B cell (primary cell): ENCODE measurements at regions not wholly inside any gene's neighbourhood (a gene's known extent, or its start where the extent isn't known, plus 50 kb on each side); places are given as distances from the start of the nearest gene placed in this dataset.

Source experiments
- EZH2 ChIP-seq: IDR thresholded peaks from 2 replicates; pipeline ENCODE4 v1.6.1; 2012; ENCODE audit warnings: borderline replicate concordance, low read depth, mild to moderate bottlenecking, moderate library complexity, low read length; ENCODE audit not compliant: insufficient read depth, poor library complexity, severe bottlenecking
- TF ChIP-seq, protein P1 (sequence below): fragments of 200-600 bp; IDR thresholded peaks from one replicate; pipeline ENCODE4 v1.8.0; 2022; ENCODE audit warnings: antibody characterized with exemption, mild to moderate bottlenecking

GRCh38 chr13:107203146-107203847, 635.4 kb upstream of the ARGLU1 start:
- TF ChIP-seq, protein P1, sequence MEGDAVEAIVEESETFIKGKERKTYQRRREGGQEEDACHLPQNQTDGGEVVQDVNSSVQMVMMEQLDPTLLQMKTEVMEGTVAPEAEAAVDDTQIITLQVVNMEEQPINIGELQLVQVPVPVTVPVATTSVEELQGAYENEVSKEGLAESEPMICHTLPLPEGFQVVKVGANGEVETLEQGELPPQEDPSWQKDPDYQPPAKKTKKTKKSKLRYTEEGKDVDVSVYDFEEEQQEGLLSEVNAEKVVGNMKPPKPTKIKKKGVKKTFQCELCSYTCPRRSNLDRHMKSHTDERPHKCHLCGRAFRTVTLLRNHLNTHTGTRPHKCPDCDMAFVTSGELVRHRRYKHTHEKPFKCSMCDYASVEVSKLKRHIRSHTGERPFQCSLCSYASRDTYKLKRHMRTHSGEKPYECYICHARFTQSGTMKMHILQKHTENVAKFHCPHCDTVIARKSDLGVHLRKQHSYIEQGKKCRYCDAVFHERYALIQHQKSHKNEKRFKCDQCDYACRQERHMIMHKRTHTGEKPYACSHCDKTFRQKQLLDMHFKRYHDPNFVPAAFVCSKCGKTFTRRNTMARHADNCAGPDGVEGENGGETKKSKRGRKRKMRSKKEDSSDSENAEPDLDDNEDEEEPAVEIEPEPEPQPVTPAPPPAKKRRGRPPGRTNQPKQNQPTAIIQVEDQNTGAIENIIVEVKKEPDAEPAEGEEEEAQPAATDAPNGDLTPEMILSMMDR = no peak
- TF ChIP-seq EZH2 = no peak
